KG1 (cell line): ENCODE measurements at regions not wholly inside any gene's neighbourhood (a gene's known extent, or its start where the extent isn't known, plus 50 kb on each side); places are given as distances from the start of the nearest gene placed in this dataset.

Experiments
- DNase-seq: peaks from one replicate; lab custom pipeline; 2025; lab: John Stamatoyannopoulos, UW

DNA sequence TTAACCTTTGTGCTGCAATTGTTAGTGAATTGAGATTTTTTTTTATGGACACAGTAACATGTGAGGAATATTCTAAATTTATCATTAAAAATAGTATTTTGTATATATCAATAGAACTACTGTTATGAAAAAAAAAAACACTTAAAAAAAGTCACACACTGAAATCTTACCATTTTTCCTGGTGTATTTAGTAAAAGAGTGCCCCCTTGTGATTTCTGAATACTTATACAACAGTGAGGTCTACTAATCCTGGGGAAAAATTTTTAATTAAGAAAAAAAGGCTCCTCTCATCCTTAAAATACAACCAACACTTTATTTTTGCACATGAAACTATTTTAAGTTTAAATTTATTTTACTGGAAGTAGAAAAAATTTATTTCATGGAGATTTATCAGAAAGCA, 56.4 kb upstream of the SPOCK3 start:
- no peak for DNase-seq

- no peak for DNase-seq
Observed at GRCh38 chr4:167308876-167309275, 74.6 kb upstream of the SPOCK3 start.

- no peak for DNase-seq
Observed at GRCh38 chr4:167321299-167321698, 87.0 kb upstream of the SPOCK3 start.

DNA sequence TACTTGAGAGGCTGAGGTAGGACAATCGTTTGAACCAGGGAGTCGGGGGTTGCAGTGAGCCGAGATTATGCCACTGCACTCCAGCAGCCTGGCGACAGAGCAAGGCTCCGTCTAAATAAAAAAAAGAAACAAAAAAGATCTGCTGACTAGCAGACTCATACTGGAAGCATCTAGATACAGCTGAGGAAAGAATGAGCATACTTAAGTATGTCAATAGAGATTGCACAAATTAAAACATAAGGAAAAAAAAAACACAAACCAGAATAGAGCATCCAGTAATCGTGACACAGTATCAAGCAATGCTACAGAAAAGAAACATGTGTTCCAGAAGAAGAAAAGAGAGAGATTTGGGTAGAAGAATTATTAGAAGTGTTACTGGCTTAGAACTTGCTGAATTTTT, 105.5 kb upstream of the SPOCK3 start:
- DNase-seq, result no peak

- no peak for DNase-seq
Observed at GRCh38 chr4:167359711-167360110, 125.4 kb upstream of the SPOCK3 start.

- DNase-seq, result no peak
Observed at GRCh38 chr4:167379076-167379835, 145.0 kb upstream of the SPOCK3 start.

- DNase-seq, result no peak
Observed at GRCh38 chr4:167380964-167381363, 146.7 kb upstream of the SPOCK3 start.

DNA sequence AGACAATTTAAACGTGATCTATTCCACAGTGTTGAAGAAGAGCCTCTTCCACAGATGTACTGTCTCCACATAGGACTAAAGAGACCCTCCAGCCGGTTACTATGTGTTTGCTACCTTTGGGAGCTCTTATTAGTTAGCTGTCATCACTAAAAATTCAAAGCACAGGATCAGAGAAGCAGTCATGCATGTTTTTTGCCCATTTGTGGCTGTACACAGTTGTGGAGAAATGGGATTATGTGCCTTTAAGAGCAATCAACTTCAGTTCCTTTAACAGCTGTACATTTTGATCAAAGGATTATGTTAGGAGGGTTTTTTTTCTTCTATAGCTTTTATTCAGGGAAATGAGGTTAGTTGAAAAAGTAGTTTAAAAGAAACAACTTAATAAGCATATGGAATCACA, 149.0 kb upstream of the SPOCK3 start:
- DNase-seq, result no peak

DNA sequence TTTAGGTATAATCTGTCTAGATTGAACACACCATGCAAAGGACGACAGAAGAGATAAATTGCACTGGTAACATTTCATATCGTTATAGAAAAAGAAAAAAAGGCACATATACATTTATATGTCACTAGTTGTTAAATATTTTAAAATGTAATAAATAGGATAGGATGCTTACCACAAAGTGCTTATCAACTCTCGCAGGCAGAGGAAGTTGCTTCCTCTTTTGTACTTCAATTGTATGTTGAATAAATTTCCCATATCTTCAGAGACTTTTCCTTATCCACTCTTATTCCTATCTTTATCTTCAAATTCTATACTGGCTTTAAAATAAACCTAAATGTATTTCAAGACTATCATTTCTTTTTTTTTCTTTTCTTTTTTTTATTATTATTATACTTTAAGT, 163.3 kb upstream of the SPOCK3 start:
- no peak for DNase-seq

DNA sequence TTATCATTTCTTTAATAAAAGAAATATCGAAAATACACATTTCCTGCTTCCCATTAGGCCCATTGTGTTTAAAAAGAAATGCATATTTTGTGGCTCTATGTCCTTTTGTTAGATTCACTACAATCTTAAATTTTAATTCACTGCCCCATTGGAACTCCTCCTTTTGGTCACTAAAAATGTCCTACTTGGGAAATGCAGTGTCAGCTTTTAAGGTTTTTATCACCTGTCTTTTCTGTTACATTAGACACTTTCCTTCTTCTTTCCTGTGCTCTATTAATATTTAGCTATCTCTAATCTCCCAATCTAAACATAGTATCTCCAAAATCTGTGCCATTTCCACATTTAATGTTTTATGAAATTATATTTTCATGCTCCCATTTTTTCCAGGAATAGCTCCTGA, 164.9 kb upstream of the SPOCK3 start:
- DNase-seq, result no peak

DNA sequence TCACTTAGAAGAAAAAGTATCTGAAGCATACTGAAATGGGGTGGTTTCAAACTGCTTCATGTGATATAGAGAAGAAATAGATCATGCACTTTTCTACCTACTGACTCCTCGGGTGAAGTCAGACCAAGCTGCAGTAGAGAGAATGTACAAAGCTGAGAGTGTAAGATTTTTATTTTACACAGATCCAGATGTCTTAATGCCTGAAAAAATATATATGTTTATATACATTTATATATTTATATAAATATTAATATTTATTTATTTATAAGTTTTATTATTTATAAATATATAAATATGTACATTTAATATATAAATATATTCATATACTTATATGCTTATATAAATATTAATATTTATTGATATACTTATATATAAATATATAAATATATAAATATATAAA, 171.9 kb upstream of the SPOCK3 start:
- DNase-seq, result no peak

DNA sequence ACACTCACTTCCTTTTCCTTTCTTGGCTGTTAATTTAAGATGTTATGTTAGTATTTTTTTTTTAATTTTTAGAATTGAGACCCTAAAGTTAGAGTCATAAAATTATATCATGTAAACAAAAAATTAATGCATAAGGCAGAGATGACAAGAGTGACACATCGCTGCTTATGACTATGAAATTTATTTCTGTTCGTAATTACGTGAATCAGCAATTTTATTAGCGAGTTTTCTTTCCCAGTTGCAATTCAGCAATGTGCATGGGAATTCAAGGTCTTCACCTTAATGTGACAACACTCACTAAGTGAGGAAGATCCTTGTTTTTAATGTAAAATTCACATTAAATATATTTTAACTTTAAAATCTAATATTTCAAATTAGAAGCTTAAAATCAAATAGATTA, 181.2 kb upstream of the SPOCK3 start:
- no peak for DNase-seq

DNA sequence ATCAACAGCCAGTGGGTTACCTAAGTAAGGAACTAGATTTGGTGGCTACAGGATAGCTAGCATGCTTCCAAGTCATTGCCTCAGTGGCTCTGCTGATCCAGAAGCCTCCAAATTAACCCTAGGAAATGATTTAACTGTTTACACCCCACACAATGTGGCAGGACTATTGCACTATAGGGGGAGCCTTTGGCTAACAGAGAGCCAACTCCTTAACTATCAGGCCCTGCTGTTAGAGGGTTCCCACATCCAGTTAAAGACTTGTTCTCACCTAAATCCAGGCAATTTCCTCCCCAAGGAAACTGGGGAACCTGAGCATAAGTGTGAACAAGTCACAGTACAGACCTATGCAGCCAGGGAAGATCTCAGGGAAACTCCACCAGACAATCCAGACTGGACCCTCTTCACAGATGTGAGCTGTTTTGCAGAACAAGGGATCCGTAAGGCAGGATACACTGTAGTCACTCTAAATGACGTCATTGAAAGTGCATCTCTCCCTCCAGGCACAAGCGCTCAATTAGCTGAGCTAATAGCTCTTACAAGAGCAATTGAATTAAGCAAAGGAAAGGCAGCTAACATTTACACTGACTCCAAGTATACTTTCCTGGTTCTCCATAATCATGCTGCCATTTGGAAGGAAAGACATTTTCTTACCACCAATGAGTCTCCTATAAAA, 185.3 kb upstream of the SPOCK3 start:
- no peak for DNase-seq

DNA sequence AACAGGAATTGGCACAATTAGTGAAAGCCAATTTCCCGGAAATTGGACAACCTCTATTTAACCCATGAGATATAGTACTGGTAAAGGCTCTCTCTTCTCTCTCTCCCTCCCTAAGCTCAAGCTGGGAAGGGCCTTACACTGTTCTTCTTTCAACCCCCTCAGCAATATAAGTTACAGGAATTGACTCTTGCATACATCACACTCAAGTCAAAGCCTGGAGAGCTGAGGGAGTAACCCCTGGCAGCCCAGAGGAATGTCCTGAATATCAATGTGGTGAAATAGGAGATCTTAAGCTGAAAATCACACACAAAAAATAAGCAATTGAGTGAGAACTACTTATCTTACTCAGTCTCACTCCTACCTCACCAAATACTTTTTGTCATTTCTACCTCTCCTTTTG, 186.9 kb upstream of the SPOCK3 start:
- DNase-seq, result no peak

- no peak for DNase-seq
Observed at GRCh38 chr4:167424341-167425256, 190.3 kb upstream of the SPOCK3 start.

- no peak for DNase-seq
Observed at GRCh38 chr4:167428156-167428555, 193.9 kb upstream of the SPOCK3 start.

DNA sequence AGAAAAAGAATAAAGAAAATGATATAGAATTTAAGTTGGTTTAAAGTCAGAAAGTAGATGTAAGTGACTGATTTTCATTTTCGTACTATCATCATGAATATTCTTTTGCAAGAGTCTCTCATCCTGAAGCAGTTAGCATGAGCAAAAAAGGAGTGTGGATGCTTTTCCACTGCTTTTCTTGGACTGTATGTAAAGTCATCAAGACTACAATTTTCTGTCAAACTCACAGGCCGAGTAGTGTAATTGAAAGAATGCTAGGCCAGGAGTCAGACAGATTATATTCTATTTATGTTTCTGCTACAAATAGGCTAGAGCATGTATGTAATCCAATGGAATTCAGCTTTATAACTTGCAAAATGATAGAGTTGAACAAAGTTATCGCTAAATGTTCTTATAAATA, 197.1 kb upstream of the SPOCK3 start:
- no peak for DNase-seq

GRCh38 chr4:167435786-167436185, 201.5 kb upstream of the SPOCK3 start:
- no peak for DNase-seq

- DNase-seq, result no peak
Observed at GRCh38 chr4:167443841-167444240, 209.5 kb upstream of the SPOCK3 start.

GRCh38 chr4:167452922-167453430, 218.7 kb upstream of the SPOCK3 start:
- DNase-seq, result no peak

DNA sequence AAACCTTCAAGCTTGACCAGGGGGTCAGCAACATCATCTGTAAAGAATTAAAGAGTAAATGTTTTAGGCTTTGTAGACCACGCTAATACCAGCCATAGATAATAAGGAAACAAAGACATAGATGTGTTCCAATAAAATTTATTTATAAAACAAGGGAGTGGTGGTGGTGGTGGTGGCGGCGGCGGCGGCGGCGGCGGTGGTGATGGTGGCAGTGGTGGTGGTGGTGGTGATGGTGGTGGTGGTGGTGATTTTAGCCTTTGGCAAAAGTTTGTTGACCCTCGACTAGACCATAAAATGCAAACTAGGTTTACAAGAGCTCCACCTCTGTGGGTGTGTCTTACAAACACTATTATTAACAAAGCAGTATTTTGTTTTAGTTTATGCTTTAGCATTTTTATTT, 222.3 kb upstream of the SPOCK3 start:
- no peak for DNase-seq

DNA sequence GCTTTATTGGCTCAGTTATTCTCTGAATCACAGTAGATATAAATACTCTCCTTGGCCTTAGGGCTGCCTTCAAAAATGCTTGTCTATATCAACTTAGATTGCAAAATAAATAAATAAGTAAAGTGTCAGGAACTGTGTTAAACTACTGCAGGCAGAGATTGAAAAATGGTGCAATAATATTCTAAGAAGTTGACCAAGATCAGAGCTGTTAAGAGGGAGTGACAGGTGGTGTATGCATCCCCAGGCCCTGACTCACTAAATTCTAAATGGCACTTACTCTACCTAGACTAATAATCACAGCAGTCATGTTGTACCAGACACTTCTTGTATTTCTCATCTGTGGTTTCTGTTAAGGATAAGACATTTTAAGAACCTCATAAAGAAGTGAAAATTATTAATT, 235.1 kb upstream of the SPOCK3 start:
- no peak for DNase-seq

DNA sequence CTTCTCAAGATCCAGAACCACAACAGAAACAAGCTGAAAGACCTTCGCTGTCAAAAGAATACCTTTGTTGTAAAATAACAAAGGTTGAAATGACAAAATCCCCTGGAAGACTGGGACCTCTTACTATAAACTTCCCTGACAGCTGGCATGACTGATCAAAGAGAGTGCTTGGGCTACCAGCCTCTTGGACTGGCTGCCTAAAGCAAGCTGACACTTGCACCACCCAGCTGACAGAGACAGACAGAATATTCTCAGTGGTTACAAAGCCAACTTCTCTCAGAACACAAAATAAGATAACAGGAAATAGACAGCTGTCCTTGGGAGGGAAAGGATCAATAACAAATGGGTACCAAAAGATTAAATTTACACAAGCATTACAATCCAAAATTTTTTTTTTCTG, 241.7 kb upstream of the SPOCK3 start:
- no peak for DNase-seq
